ENCODE measurements at regions not wholly inside any gene's neighbourhood (a gene's known extent, or its start where the extent isn't known, plus 50 kb on each side); places are given as distances from the start of the nearest gene placed in this dataset.

- H3K27ac ChIP-seq (ENCODE audit: insufficient read depth, low read length): no peak overlapping the region
- no peaks in the 10 kb centered on the region for H3K27me3 ChIP-seq (ENCODE audit: control insufficient read depth, insufficient read depth, low read length)
- no peaks in the 10 kb centered on the region for H3K36me3 ChIP-seq (ENCODE audit: control insufficient read depth, insufficient read depth, low read length)
- H3K4me3 ChIP-seq (replicated peaks in 1 of 4; ENCODE audit: control extremely low read depth in 1 of 4, insufficient read depth in 1 of 4, low read depth in 3 of 4, low read length in 4 of 4): no peak overlapping the region
- TF ChIP-seq CTCF (conservative IDR thresholded peaks at IDR 0.05 in 1 of 2, IDR thresholded peaks at IDR 0.05 in 1 of 2; ENCODE audit: low read depth in 1 of 2, low read length in 2 of 2) (no peak), EZH2 (IDR thresholded peaks at IDR 0.05; ENCODE audit: low read length, missing control alignments) (no peak)
- no peaks in the 10 kb centered on the region for H3K4me1 ChIP-seq (ENCODE audit: control insufficient read depth, extremely low read depth, insufficient read depth, low read length)
- no peaks in the 10 kb centered on the region for H3K79me2 ChIP-seq (ENCODE audit: control insufficient read depth, insufficient read depth, low read length)
- H3K9ac ChIP-seq (ENCODE audit: insufficient read depth, low read length): no peak overlapping the region
- no peaks in the 10 kb centered on the region for H4K20me1 ChIP-seq (ENCODE audit: control insufficient read depth, extremely low read depth, insufficient read depth, low read length)
- H2AFZ ChIP-seq (ENCODE audit: low read length): no peak overlapping the region
- no peak for DNase-seq (ENCODE audit: low read depth in 2 of 2)
- H3K9me3 ChIP-seq (ENCODE audit: control insufficient read depth, insufficient read depth, low read depth, low read length): no peaks in the 10 kb centered on the region
- H3K4me2 ChIP-seq (ENCODE audit: extremely low read depth, insufficient read depth, low read length): no peak overlapping the region
Observed at GRCh38 chr3:28780480-28780879, 431.9 kb upstream of the AZI2 start.

GRCh38 chr3:28781053-28781452, 432.4 kb upstream of the AZI2 start:
- no peak overlapping the region for H3K9ac ChIP-seq (ENCODE audit: insufficient read depth, low read length)
- H3K4me2 ChIP-seq (ENCODE audit: extremely low read depth, insufficient read depth, low read length): no peak overlapping the region

GRCh38 chr3:28786446-28786845, 437.8 kb upstream of the AZI2 start:
- TF ChIP-seq EZH2 (IDR thresholded peaks at IDR 0.05; ENCODE audit: low read length, missing control alignments): no peak
- TF ChIP-seq CTCF (conservative IDR thresholded peaks at IDR 0.05 in 1 of 2, IDR thresholded peaks at IDR 0.05 in 1 of 2; ENCODE audit: low read depth in 1 of 2, low read length in 2 of 2): no peak
- no peak overlapping the region for H3K9ac ChIP-seq (ENCODE audit: insufficient read depth, low read length)
- no peak overlapping the region for H3K4me3 ChIP-seq (replicated peaks in 1 of 4; ENCODE audit: control extremely low read depth in 1 of 4, insufficient read depth in 1 of 4, low read depth in 3 of 4, low read length in 4 of 4)
- H3K4me1 ChIP-seq (ENCODE audit: control insufficient read depth, extremely low read depth, insufficient read depth, low read length): no peaks in the 10 kb centered on the region
- no peak overlapping the region for H2AFZ ChIP-seq (ENCODE audit: low read length)
- no peaks in the 10 kb centered on the region for H3K27me3 ChIP-seq (ENCODE audit: control insufficient read depth, insufficient read depth, low read length)
- H3K9me3 ChIP-seq (ENCODE audit: control insufficient read depth, insufficient read depth, low read depth, low read length): no peaks in the 10 kb centered on the region
- no peak overlapping the region for H3K27ac ChIP-seq (ENCODE audit: insufficient read depth, low read length)
- no peaks in the 10 kb centered on the region for H4K20me1 ChIP-seq (ENCODE audit: control insufficient read depth, extremely low read depth, insufficient read depth, low read length)
- no peaks in the 10 kb centered on the region for H3K36me3 ChIP-seq (ENCODE audit: control insufficient read depth, insufficient read depth, low read length)
- DNase-seq (ENCODE audit: low read depth in 2 of 2): no peak
- no peaks in the 10 kb centered on the region for H3K79me2 ChIP-seq (ENCODE audit: control insufficient read depth, insufficient read depth, low read length)
- H3K4me2 ChIP-seq (ENCODE audit: extremely low read depth, insufficient read depth, low read length): no peak overlapping the region

More at GRCh38 chr3:28781053-28781452, 432.4 kb upstream of the AZI2 start:
- DNase-seq (ENCODE audit: low read depth in 2 of 2): no peak
- no peaks in the 10 kb centered on the region for H3K79me2 ChIP-seq (ENCODE audit: control insufficient read depth, insufficient read depth, low read length)
- no peak overlapping the region for H3K4me3 ChIP-seq (replicated peaks in 1 of 4; ENCODE audit: control extremely low read depth in 1 of 4, insufficient read depth in 1 of 4, low read depth in 3 of 4, low read length in 4 of 4)
- no peaks in the 10 kb centered on the region for H3K36me3 ChIP-seq (ENCODE audit: control insufficient read depth, insufficient read depth, low read length)
- no peaks in the 10 kb centered on the region for H3K27me3 ChIP-seq (ENCODE audit: control insufficient read depth, insufficient read depth, low read length)
- H2AFZ ChIP-seq (ENCODE audit: low read length): no peak overlapping the region
- no peaks in the 10 kb centered on the region for H3K4me1 ChIP-seq (ENCODE audit: control insufficient read depth, extremely low read depth, insufficient read depth, low read length)
- H4K20me1 ChIP-seq (ENCODE audit: control insufficient read depth, extremely low read depth, insufficient read depth, low read length): no peaks in the 10 kb centered on the region
- TF ChIP-seq EZH2 (IDR thresholded peaks at IDR 0.05; ENCODE audit: low read length, missing control alignments) (no peak), CTCF (conservative IDR thresholded peaks at IDR 0.05 in 1 of 2, IDR thresholded peaks at IDR 0.05 in 1 of 2; ENCODE audit: low read depth in 1 of 2, low read length in 2 of 2) (no peak)
- no peaks in the 10 kb centered on the region for H3K9me3 ChIP-seq (ENCODE audit: control insufficient read depth, insufficient read depth, low read depth, low read length)
- no peak overlapping the region for H3K27ac ChIP-seq (ENCODE audit: insufficient read depth, low read length)

Data from fibroblast of lung (primary cell).